ENCODE measurements at regions not wholly inside any gene's neighbourhood (a gene's known extent, or its start where the extent isn't known, plus 50 kb on each side); places are given as distances from the start of the nearest gene placed in this dataset.

DNA sequence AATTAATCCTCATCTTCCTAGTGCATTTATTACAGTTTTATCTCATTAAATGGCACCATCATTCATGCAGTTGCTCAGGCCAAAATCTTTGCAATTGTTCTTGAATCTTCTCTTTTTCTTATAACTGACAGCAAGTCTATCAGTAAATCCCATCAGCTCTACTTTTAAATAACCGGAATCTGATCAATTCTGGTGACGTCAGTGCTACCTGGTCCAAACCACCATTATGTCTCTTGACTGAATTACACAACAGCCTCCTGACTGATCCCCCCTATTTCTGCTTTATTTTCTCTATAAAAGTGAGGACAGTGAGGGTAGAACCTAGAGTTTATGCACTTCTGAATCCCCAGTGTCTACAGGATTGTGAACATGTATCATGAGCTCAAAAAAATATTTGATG, 787.4 kb downstream of the AACS start:
- Histone ChIP-seq H3K4me3 (replicated peaks in 1 of 3; ENCODE audit: insufficient read depth in 1 of 3, low read depth in 1 of 3, low read length in 3 of 3) (no peak overlapping the region), H3K27ac (ENCODE audit: insufficient read depth, low read depth, low read length) (no peak overlapping the region), H3K79me2 (ENCODE audit: control insufficient read depth, insufficient read depth, low read length) (no peaks in the 10 kb centered on the region), H3K9me3 (replicated peaks; ENCODE audit: control insufficient read depth, insufficient read depth, low read length) (peaks cover 4% of the 10 kb centered on the region), H3K36me3 (ENCODE audit: control insufficient read depth in 2 of 2, extremely low read depth in 1 of 2, insufficient read depth in 2 of 2, low read length in 2 of 2) (no peaks in the 10 kb centered on the region), H4K20me1 (replicated peaks; ENCODE audit: control insufficient read depth, extremely low read depth, insufficient read depth, low read length) (no peaks in the 10 kb centered on the region), H2AFZ (ENCODE audit: low read depth, low read length) (no peak overlapping the region), H3K4me1 (ENCODE audit: control insufficient read depth, extremely low read depth, insufficient read depth, low read length) (no peaks in the 10 kb centered on the region), H3K9me1 (replicated peaks; ENCODE audit: control insufficient read depth, extremely low read depth, insufficient read depth, low read length) (no peaks in the 10 kb centered on the region), H3K9ac (replicated peaks; ENCODE audit: extremely low read depth, insufficient read depth, low read length) (no peak overlapping the region), H3K4me2 (ENCODE audit: insufficient read depth, low read length) (no peak overlapping the region), H3K27me3 (ENCODE audit: control insufficient read depth in 2 of 2, insufficient read depth in 2 of 2, low read length in 2 of 2) (no peaks in the 10 kb centered on the region)
- BruUV-seq (replicated peaks), result no TSS peak
- FAIRE-seq (no peak), DNase-seq (ENCODE audit: low read depth, low spot score) (no peak)
- ChIA-PET POLR2A (no interaction called here), CTCF (no interaction called here)
- dilution Hi-C loops (cut with MboI; ENCODE audit: extremely low pct_ligation_motif_present, low sequenced_read_pairs), result no loop called here
- intact Hi-C loops (cut with micrococcal nuclease), result no loop called here
- no peak for TF ChIP-seq EZH2 (IDR thresholded peaks at IDR 0.05; ENCODE audit: borderline replicate concordance, low read depth, low read length, severe bottlenecking)
- TF ChIP-seq, protein P1, sequence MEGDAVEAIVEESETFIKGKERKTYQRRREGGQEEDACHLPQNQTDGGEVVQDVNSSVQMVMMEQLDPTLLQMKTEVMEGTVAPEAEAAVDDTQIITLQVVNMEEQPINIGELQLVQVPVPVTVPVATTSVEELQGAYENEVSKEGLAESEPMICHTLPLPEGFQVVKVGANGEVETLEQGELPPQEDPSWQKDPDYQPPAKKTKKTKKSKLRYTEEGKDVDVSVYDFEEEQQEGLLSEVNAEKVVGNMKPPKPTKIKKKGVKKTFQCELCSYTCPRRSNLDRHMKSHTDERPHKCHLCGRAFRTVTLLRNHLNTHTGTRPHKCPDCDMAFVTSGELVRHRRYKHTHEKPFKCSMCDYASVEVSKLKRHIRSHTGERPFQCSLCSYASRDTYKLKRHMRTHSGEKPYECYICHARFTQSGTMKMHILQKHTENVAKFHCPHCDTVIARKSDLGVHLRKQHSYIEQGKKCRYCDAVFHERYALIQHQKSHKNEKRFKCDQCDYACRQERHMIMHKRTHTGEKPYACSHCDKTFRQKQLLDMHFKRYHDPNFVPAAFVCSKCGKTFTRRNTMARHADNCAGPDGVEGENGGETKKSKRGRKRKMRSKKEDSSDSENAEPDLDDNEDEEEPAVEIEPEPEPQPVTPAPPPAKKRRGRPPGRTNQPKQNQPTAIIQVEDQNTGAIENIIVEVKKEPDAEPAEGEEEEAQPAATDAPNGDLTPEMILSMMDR (IDR thresholded peaks at IDR 0.05; ENCODE audit: extremely low read depth in 1 of 2, insufficient read depth in 1 of 2, low read depth in 1 of 2, low read length in 2 of 2), result no peak
- TF ChIP-seq MYC (IDR thresholded peaks at IDR 0.05; ENCODE audit: low read depth, low read length), result no peak
- TF ChIP-seq FOS (IDR thresholded peaks at IDR 0.05; ENCODE audit: borderline replicate concordance, insufficient read depth, low read length), result no peak
- TF ChIP-seq, protein P2, sequence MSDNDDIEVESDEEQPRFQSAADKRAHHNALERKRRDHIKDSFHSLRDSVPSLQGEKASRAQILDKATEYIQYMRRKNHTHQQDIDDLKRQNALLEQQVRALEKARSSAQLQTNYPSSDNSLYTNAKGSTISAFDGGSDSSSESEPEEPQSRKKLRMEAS (IDR thresholded peaks at IDR 0.05; ENCODE audit: insufficient read depth, insufficient read length), result no peak

DNA sequence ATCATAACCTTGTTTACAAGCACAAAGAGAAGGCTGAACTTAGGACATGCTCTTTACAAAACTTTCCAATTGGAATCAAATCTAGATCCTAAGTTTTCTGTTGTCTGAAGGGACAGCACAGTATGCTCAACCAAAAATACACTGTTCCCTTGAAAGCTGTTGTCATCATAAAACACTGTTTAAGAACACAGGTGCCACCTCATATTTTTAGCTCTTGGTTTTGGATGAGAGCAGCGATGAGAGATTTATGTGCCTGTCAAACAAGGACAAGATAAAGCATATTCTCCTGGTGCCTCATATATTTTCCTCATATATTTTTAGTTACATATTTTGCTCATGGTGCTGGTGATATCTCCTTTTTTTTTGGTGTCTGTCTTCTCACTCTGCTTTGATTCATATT, 788.4 kb downstream of the AACS start:
- ChIA-PET POLR2A (no interaction called here), CTCF (no interaction called here)
- Histone ChIP-seq H3K4me3 (replicated peaks in 1 of 3; ENCODE audit: insufficient read depth in 1 of 3, low read depth in 1 of 3, low read length in 3 of 3) (no peak overlapping the region), H3K27ac (ENCODE audit: insufficient read depth, low read depth, low read length) (no peak overlapping the region), H3K36me3 (ENCODE audit: control insufficient read depth in 2 of 2, extremely low read depth in 1 of 2, insufficient read depth in 2 of 2, low read length in 2 of 2) (no peaks in the 10 kb centered on the region), H3K9me1 (replicated peaks; ENCODE audit: control insufficient read depth, extremely low read depth, insufficient read depth, low read length) (no peaks in the 10 kb centered on the region), H3K79me2 (ENCODE audit: control insufficient read depth, insufficient read depth, low read length) (no peaks in the 10 kb centered on the region), H3K4me1 (ENCODE audit: control insufficient read depth, extremely low read depth, insufficient read depth, low read length) (no peaks in the 10 kb centered on the region), H4K20me1 (replicated peaks; ENCODE audit: control insufficient read depth, extremely low read depth, insufficient read depth, low read length) (no peaks in the 10 kb centered on the region), H2AFZ (ENCODE audit: low read depth, low read length) (no peak overlapping the region), H3K9me3 (replicated peaks; ENCODE audit: control insufficient read depth, insufficient read depth, low read length) (peaks cover 4% of the 10 kb centered on the region), H3K4me2 (ENCODE audit: insufficient read depth, low read length) (no peak overlapping the region), H3K9ac (replicated peaks; ENCODE audit: extremely low read depth, insufficient read depth, low read length) (no peak overlapping the region), H3K27me3 (ENCODE audit: control insufficient read depth in 2 of 2, insufficient read depth in 2 of 2, low read length in 2 of 2) (no peaks in the 10 kb centered on the region)
- BruUV-seq (replicated peaks), result no TSS peak
- intact Hi-C loops (cut with micrococcal nuclease) (no loop called here), dilution Hi-C loops (cut with MboI; ENCODE audit: extremely low pct_ligation_motif_present, low sequenced_read_pairs) (no loop called here)
- TF ChIP-seq FOS (IDR thresholded peaks at IDR 0.05; ENCODE audit: borderline replicate concordance, insufficient read depth, low read length), result no peak
- no peak for TF ChIP-seq POLR2A (IDR thresholded peaks at IDR 0.05; ENCODE audit: low read depth, low read length)
- TF ChIP-seq GATA2 (IDR thresholded peaks at IDR 0.05; ENCODE audit: insufficient read depth, insufficient read length, low read depth, low read length), result no peak
- FAIRE-seq (no peak), DNase-seq (ENCODE audit: low read depth, low spot score) (no peak)

Measured in endothelial cell of umbilical vein (primary cell).